Astrocyte of the cerebellum (primary cell): ENCODE measurements at regions not wholly inside any gene's neighbourhood (a gene's known extent, or its start where the extent isn't known, plus 50 kb on each side); places are given as distances from the start of the nearest gene placed in this dataset.

ENCODE experiments used
- DNase-seq: peaks from one replicate; pipeline ENCODE4 v3.0.0-alpha.2; 2011; ENCODE audit warnings: low read depth
- H3K4me3 ChIP-seq: 2 replicates; pipeline ENCODE4 v1.5.1; 2011; ENCODE audit warnings: mild to moderate bottlenecking, low read depth, low read length, moderate library complexity
- in situ Hi-C: cut with HindIII; loops from 2 replicates; pipeline ENCODE4 v1.10.0; 2017; ENCODE audit warnings: low sequenced_read_pairs
- TF ChIP-seq, protein P1 (sequence below): IDR thresholded peaks from 2 replicates; pipeline ENCODE4 v1.5.1; 2012; ENCODE audit warnings: low read length, low read depth, moderate library complexity, mild to moderate bottlenecking; ENCODE audit errors: missing control alignments

GRCh38 chr12:42812871-42813270 is 223.3 kb upstream of the PRICKLE1 start:
- DNase-seq = no peak
- no peak overlapping the region for H3K4me3 ChIP-seq
- TF ChIP-seq, protein P1, sequence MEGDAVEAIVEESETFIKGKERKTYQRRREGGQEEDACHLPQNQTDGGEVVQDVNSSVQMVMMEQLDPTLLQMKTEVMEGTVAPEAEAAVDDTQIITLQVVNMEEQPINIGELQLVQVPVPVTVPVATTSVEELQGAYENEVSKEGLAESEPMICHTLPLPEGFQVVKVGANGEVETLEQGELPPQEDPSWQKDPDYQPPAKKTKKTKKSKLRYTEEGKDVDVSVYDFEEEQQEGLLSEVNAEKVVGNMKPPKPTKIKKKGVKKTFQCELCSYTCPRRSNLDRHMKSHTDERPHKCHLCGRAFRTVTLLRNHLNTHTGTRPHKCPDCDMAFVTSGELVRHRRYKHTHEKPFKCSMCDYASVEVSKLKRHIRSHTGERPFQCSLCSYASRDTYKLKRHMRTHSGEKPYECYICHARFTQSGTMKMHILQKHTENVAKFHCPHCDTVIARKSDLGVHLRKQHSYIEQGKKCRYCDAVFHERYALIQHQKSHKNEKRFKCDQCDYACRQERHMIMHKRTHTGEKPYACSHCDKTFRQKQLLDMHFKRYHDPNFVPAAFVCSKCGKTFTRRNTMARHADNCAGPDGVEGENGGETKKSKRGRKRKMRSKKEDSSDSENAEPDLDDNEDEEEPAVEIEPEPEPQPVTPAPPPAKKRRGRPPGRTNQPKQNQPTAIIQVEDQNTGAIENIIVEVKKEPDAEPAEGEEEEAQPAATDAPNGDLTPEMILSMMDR = no peak
- in situ Hi-C loops = no loop called here

- TF ChIP-seq, protein P1 = no peak
- in situ Hi-C loops = no loop called here
- H3K4me3 ChIP-seq = no peak overlapping the region
- DNase-seq = no peak
These were observed 222.5 kb upstream of the PRICKLE1 start for GRCh38 chr12:42812086-42812485.

- peak; percentile 45 for DNase-seq
- no peak overlapping the region for H3K4me3 ChIP-seq
- TF ChIP-seq, protein P1 = no peak
- in situ Hi-C loops = no loop called here
These were observed 220.5 kb upstream of the PRICKLE1 start for GRCh38 chr12:42810006-42810405.

DNA sequence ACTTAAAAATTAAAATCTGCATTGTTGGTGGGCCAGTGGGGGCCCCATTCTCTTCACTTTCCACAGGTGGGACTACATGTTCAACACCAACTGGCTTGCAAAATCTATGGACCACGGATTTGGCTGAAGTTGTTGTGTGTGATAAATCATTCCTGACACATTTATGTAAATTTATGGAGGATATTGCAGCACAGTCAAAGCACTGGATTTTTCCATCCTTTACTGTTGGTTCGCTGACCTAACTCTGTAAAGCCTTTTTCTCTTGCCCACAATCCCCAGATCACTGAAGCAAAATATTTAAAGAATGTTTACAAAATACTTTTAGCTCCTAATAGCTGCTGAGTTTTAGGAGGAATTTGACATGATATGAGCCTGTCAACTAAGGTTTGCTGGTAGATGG is 219.7 kb upstream of the PRICKLE1 start:
- H3K4me3 ChIP-seq = no peak overlapping the region
- peak; percentile 57 for DNase-seq
- TF ChIP-seq, protein P1 = no peak
- in situ Hi-C loops = no loop called here

GRCh38 chr12:42807766-42808165 is 218.2 kb upstream of the PRICKLE1 start:
- TF ChIP-seq, protein P1 = no peak
- in situ Hi-C loops = no loop called here
- DNase-seq = no peak
- H3K4me3 ChIP-seq = no peak overlapping the region

GRCh38 chr12:42807251-42807650 is 217.7 kb upstream of the PRICKLE1 start:
- H3K4me3 ChIP-seq = no peak overlapping the region
- in situ Hi-C loops = no loop called here
- no peak for DNase-seq
- TF ChIP-seq, protein P1 = no peak

GRCh38 chr12:42804928-42805327 is 215.4 kb upstream of the PRICKLE1 start:
- in situ Hi-C loops = no loop called here
- no peak overlapping the region for H3K4me3 ChIP-seq
- DNase-seq = no peak
- TF ChIP-seq, protein P1 = no peak
